NB4 (cell line): ENCODE measurements at regions not wholly inside any gene's neighbourhood (a gene's known extent, or its start where the extent isn't known, plus 50 kb on each side); places are given as distances from the start of the nearest gene placed in this dataset.

Experiments used
- DNase-seq: peaks from one replicate; pipeline ENCODE4 v3.0.0; 2010; ENCODE audit warnings: low read depth
- H3K4me3 ChIP-seq: one replicate; pipeline ENCODE4 v1.5.1; 2011; ENCODE audit warnings: mild to moderate bottlenecking, low read depth, low read length, moderate library complexity
- MAX ChIP-seq: IDR thresholded peaks from 2 replicates; pipeline ENCODE4 v1.6.1; 2011; ENCODE audit warnings: low read depth, low read length
- MYC ChIP-seq: IDR thresholded peaks from 2 replicates; pipeline ENCODE4 v1.6.1; 2011; ENCODE audit warnings: low read depth, low read length
- POLR2A ChIP-seq: IDR thresholded peaks from 2 replicates; pipeline ENCODE4 v1.6.1; 2011; ENCODE audit warnings: mild to moderate bottlenecking; ENCODE audit not compliant: insufficient read length; ENCODE audit errors: extremely low read depth
- TF ChIP-seq, protein P1 (sequence below): IDR thresholded peaks from one replicate; pipeline ENCODE4 v1.5.1; 2012; ENCODE audit warnings: low read depth, low read length

GRCh38 chr2:228533156-228533555 lies 351.7 kb upstream of the SPHKAP start:
- TF ChIP-seq POLR2A (no peak), MYC (no peak), MAX (no peak)
- TF ChIP-seq, protein P1, sequence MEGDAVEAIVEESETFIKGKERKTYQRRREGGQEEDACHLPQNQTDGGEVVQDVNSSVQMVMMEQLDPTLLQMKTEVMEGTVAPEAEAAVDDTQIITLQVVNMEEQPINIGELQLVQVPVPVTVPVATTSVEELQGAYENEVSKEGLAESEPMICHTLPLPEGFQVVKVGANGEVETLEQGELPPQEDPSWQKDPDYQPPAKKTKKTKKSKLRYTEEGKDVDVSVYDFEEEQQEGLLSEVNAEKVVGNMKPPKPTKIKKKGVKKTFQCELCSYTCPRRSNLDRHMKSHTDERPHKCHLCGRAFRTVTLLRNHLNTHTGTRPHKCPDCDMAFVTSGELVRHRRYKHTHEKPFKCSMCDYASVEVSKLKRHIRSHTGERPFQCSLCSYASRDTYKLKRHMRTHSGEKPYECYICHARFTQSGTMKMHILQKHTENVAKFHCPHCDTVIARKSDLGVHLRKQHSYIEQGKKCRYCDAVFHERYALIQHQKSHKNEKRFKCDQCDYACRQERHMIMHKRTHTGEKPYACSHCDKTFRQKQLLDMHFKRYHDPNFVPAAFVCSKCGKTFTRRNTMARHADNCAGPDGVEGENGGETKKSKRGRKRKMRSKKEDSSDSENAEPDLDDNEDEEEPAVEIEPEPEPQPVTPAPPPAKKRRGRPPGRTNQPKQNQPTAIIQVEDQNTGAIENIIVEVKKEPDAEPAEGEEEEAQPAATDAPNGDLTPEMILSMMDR = no peak
- no peak for DNase-seq
- no peak overlapping the region for H3K4me3 ChIP-seq

DNA sequence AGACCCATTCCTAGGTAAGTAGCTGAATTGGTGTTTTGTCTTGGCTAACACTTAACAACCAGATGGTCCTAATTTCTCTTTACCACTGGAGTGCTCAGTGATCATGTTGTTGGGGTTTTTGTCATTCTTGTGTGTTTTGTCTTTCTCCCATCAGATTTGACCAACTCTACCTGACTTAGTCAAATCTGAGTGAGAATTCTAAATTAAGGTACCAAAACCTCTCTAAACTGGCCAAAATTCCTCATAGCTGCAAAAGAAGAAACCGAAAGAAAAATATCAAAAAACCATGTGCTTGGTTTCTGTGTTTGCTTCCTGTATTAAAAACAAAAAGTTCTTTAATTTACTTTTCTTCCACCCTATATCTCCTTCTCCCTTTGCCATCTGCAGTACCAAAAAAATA lies 350.7 kb upstream of the SPHKAP start:
- H3K4me3 ChIP-seq = no peak overlapping the region
- TF ChIP-seq POLR2A (no peak), MYC (no peak), MAX (no peak)
- TF ChIP-seq, protein P1 = no peak

DNA sequence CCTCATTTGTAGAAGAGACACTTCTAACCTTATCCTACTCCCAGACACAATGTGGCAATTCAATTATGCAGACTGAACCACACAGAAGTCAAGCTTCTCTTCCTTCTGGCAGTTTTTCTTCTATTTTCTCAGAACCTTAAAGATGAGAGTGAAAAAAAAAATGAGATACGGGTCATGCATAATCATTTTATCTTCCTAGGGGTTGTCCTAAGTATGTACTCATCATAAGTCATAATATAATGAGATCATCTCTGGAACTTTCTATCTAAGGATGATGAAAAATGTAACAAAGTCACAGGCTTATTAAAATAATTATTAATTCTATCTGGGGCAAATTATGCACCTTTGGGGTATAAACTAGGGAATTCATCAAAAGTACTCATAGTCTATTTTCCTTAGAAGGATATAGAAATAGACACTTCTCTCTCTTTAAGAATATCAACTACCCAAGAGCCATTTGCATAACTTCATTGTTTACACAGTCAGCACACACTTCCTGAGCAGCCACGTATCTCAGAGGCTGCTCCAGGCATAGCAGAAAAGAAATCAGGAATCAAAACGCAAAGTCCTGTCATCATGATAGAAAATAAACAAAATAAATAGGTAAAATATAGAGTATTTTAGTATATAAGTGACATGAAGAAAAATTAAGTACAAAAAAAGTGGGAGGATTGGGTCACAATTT lies 345.9 kb upstream of the SPHKAP start:
- no peak overlapping the region for H3K4me3 ChIP-seq
- TF ChIP-seq, protein P1 = no peak
- no peak for TF ChIP-seq MYC
- no peak for TF ChIP-seq POLR2A
- TF ChIP-seq MAX = no peak
- DNase-seq = no peak

More for the DNA sequence above, 350.7 kb upstream of the SPHKAP start:
- DNase-seq = no peak

- H3K4me3 ChIP-seq = no peak overlapping the region
- DNase-seq = no peak
- TF ChIP-seq MYC (no peak), POLR2A (no peak), MAX (no peak)
- TF ChIP-seq, protein P1 = no peak
These were observed 345.2 kb upstream of the SPHKAP start for GRCh38 chr2:228526687-228527086.

DNA sequence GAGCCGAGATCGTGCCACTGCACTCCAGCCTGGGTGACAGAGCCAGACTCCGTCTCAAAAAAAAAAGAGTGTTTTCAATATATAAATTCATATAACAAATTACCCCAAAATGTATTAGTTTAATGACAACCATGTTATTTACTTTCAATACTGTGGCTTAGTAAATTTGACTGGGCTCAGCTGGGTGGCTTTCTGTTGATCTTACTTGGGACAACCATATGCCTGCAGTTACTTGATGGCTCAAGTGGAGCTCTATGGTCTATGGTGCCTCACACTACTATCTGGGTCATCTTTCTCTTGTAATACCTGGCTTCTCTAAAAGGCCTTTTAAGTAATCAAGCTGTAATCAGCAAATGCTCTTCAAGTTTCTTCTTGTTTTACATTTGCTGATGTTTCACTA lies 341.5 kb upstream of the SPHKAP start:
- DNase-seq = no peak
- H3K4me3 ChIP-seq = no peak overlapping the region
- TF ChIP-seq MYC = no peak

DNA sequence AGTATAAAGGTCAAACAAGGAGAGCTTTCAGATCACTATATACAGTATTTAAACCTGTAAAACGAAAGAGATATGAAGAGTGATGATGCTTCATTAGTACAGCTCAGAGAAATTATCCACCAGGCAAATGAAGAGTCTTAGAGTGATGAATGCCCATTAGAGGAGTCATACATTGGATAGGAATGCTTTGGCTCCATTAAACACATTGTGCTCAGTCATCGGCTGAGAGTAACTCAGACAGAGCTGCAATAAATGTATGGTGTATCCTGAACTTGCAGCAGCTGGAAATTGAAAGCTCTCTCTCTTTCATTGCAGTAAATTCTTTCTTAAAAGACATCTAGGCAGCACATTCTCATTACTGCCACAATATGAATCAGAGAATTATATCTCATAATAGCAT lies 340.8 kb upstream of the SPHKAP start:
- no peak for TF ChIP-seq MYC
- TF ChIP-seq, protein P1 = no peak
- no peak for TF ChIP-seq MAX
- no peak for TF ChIP-seq POLR2A
- DNase-seq = no peak
- no peak overlapping the region for H3K4me3 ChIP-seq
